ENCODE measurements at regions not wholly inside any gene's neighbourhood (a gene's known extent, or its start where the extent isn't known, plus 50 kb on each side); places are given as distances from the start of the nearest gene placed in this dataset.

DNA sequence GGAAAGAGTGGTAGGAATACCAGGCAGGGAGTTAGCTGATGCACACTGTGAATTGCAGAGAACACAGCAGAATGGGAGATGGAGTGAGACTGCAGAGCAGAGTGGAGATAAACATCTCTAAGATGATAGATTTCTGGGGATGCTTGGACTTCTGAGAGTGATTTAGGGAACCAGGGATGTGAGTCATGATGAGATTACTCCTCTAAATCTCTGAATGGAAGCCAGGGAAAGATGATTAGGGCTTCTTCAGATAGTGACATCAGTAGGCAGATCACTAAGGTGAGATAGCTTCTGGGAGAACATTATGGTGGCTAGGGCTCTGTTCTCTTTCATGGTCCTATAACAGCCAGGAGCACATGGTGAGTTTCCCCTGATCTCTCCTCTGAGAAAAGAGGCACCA is 501.5 kb upstream of the USP15 start:
- TF ChIP-seq ZNF274 (IDR thresholded peaks at IDR 0.05; ENCODE audit: low read depth, low read length) (no peak), EZH2phosphoT487 (IDR thresholded peaks at IDR 0.05; ENCODE audit: borderline replicate concordance) (no peak), POLR2A (IDR thresholded peaks at IDR 0.05; ENCODE audit: borderline replicate concordance, extremely low read depth, insufficient read depth, insufficient read length) (no peak), EGR1 (IDR thresholded peaks at IDR 0.05; ENCODE audit: low read depth) (no peak), EZH2 (IDR thresholded peaks at IDR 0.05) (no peak), SIN3A (IDR thresholded peaks at IDR 0.05; ENCODE audit: low read depth) (no peak), TCF7L2 (IDR thresholded peaks at IDR 0.05; ENCODE audit: borderline replicate concordance, extremely low read depth, insufficient read depth, insufficient read length) (no peak), ZFX (IDR thresholded peaks at IDR 0.05) (no peak)
- TF ChIP-seq, protein P1, sequence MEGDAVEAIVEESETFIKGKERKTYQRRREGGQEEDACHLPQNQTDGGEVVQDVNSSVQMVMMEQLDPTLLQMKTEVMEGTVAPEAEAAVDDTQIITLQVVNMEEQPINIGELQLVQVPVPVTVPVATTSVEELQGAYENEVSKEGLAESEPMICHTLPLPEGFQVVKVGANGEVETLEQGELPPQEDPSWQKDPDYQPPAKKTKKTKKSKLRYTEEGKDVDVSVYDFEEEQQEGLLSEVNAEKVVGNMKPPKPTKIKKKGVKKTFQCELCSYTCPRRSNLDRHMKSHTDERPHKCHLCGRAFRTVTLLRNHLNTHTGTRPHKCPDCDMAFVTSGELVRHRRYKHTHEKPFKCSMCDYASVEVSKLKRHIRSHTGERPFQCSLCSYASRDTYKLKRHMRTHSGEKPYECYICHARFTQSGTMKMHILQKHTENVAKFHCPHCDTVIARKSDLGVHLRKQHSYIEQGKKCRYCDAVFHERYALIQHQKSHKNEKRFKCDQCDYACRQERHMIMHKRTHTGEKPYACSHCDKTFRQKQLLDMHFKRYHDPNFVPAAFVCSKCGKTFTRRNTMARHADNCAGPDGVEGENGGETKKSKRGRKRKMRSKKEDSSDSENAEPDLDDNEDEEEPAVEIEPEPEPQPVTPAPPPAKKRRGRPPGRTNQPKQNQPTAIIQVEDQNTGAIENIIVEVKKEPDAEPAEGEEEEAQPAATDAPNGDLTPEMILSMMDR (IDR thresholded peaks at IDR 0.05 in 2 of 3, conservative IDR thresholded peaks at IDR 0.05 in 1 of 3; ENCODE audit: borderline replicate concordance in 1 of 3, insufficient read depth in 1 of 3, low read depth in 2 of 3, low read length in 2 of 3): no peak
- TF ChIP-seq, protein P2, sequence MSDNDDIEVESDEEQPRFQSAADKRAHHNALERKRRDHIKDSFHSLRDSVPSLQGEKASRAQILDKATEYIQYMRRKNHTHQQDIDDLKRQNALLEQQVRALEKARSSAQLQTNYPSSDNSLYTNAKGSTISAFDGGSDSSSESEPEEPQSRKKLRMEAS (IDR thresholded peaks at IDR 0.05): no peak
- TF ChIP-seq, protein P3, sequence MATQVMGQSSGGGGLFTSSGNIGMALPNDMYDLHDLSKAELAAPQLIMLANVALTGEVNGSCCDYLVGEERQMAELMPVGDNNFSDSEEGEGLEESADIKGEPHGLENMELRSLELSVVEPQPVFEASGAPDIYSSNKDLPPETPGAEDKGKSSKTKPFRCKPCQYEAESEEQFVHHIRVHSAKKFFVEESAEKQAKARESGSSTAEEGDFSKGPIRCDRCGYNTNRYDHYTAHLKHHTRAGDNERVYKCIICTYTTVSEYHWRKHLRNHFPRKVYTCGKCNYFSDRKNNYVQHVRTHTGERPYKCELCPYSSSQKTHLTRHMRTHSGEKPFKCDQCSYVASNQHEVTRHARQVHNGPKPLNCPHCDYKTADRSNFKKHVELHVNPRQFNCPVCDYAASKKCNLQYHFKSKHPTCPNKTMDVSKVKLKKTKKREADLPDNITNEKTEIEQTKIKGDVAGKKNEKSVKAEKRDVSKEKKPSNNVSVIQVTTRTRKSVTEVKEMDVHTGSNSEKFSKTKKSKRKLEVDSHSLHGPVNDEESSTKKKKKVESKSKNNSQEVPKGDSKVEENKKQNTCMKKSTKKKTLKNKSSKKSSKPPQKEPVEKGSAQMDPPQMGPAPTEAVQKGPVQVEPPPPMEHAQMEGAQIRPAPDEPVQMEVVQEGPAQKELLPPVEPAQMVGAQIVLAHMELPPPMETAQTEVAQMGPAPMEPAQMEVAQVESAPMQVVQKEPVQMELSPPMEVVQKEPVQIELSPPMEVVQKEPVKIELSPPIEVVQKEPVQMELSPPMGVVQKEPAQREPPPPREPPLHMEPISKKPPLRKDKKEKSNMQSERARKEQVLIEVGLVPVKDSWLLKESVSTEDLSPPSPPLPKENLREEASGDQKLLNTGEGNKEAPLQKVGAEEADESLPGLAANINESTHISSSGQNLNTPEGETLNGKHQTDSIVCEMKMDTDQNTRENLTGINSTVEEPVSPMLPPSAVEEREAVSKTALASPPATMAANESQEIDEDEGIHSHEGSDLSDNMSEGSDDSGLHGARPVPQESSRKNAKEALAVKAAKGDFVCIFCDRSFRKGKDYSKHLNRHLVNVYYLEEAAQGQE (IDR thresholded peaks at IDR 0.05; ENCODE audit: low read depth): no peak
